CD14-positive monocyte (primary cell): ENCODE measurements at regions not wholly inside any gene's neighbourhood (a gene's known extent, or its start where the extent isn't known, plus 50 kb on each side); places are given as distances from the start of the nearest gene placed in this dataset.
A peak's percentile ranks its signal among the peaks of the same experiment; 100 is the strongest.

ENCODE experiments used
- DNase-seq, 3 donors: peaks; one replicate each; pipeline ENCODE4 v3.0.0-alpha.2; 2011 to 2022
- H2AFZ ChIP-seq: 2 replicates; pipeline ENCODE4 v1.6.0; 2012; ENCODE audit warnings: mild to moderate bottlenecking, low read depth, low read length, inconsistent platforms; ENCODE audit not compliant: insufficient read depth, poor library complexity, severe bottlenecking
- H3K27ac ChIP-seq, 2 donors: 1 replicate in 1 of 2; 2 replicates in 1 of 2; pipeline ENCODE4 v1.5.1; 2012 to 2013; ENCODE audit warnings: low read length in 2 of 2, control low read depth in 1 of 2, inconsistent platforms in 1 of 2, low read depth in 1 of 2, mild to moderate bottlenecking in 1 of 2
- H3K27me3 ChIP-seq, 2 donors: one replicate each; pipeline versions ENCODE4 v1.6.0 to v1.6.1; 2011 to 2013; ENCODE audit warnings: low read length in 2 of 2; ENCODE audit not compliant: control insufficient read depth in 2 of 2, insufficient read depth in 2 of 2
- H3K36me3 ChIP-seq, 2 donors: replicated peaks in 1 of 2; 1 replicate in 1 of 2; 2 replicates in 1 of 2; pipeline versions ENCODE4 v1.5.1 to v1.6.1; 2012 to 2013; ENCODE audit warnings: low read length in 2 of 2, control low read depth in 1 of 2, inconsistent platforms in 1 of 2, mild to moderate bottlenecking in 1 of 2; ENCODE audit not compliant: insufficient read depth in 2 of 2, control insufficient read depth in 1 of 2
- H3K4me1 ChIP-seq, 2 donors: 1 replicate in 1 of 2; 2 replicates in 1 of 2; pipeline versions ENCODE4 v1.5.1 to v1.6.1; 2012 to 2013; ENCODE audit warnings: low read length in 2 of 2, control low read depth in 1 of 2, inconsistent platforms in 1 of 2, mild to moderate bottlenecking in 1 of 2, moderate library complexity in 1 of 2; ENCODE audit not compliant: insufficient read depth in 2 of 2, control insufficient read depth in 1 of 2
- H3K4me2 ChIP-seq: replicated peaks from 2 replicates; pipeline ENCODE3; 2012; ENCODE audit warnings: low read length, moderate library complexity, mild to moderate bottlenecking; ENCODE audit not compliant: poor library complexity, severe bottlenecking; ENCODE audit errors: extremely low read depth
- H3K4me3 ChIP-seq, 3 experiments: fragments of 200-600 bp in 1 of 3; sonication (generic) in 1 of 3; replicated peaks in 1 of 3; 1 replicate in 2 of 3; 2 replicates in 1 of 3; pipeline ENCODE4 v1.5.1; 2011 to 2013; ENCODE audit warnings: low read length in 3 of 3, mild to moderate bottlenecking in 3 of 3, control low read depth in 2 of 3, low read depth in 2 of 3, inconsistent platforms in 1 of 3, moderate library complexity in 1 of 3
- H3K79me2 ChIP-seq: 2 replicates; pipeline ENCODE4 v1.6.0; 2012; ENCODE audit warnings: mild to moderate bottlenecking, control low read depth, inconsistent platforms, low read length, moderate library complexity; ENCODE audit not compliant: insufficient read depth
- H3K9ac ChIP-seq: 2 replicates; pipeline ENCODE4 v1.6.0; 2017; ENCODE audit warnings: low read length, mild to moderate bottlenecking; ENCODE audit not compliant: insufficient read depth, poor library complexity, severe bottlenecking
- H3K9me3 ChIP-seq, 2 donors: replicated peaks in 1 of 2; 1 replicate in 1 of 2; 2 replicates in 1 of 2; pipeline versions ENCODE4 v1.5.1 to v1.6.1; 2012 to 2013; ENCODE audit warnings: low read length in 2 of 2, control low read depth in 1 of 2; ENCODE audit not compliant: control insufficient read depth in 1 of 2, insufficient read depth in 1 of 2
- H4K20me1 ChIP-seq: 2 replicates; pipeline ENCODE4 v1.6.0; 2012; ENCODE audit warnings: mild to moderate bottlenecking, low read length, control low read depth, moderate library complexity; ENCODE audit not compliant: insufficient read depth
- H3K27ac Mint-ChIP-seq, 7 donors: one replicate each; pipeline ENCODE4 v1.8.0; 2020; ENCODE audit warnings: mild to moderate bottlenecking in 7 of 7, mixed read lengths in 7 of 7, moderate library complexity in 6 of 7, inconsistent platforms in 2 of 7
- H3K27me3 Mint-ChIP-seq, 3 donors: one replicate each; pipeline ENCODE4 v1.8.0; 2021 to 2022; ENCODE audit warnings: low read depth in 3 of 3, mild to moderate bottlenecking in 3 of 3, mixed read lengths in 3 of 3, moderate library complexity in 3 of 3, inconsistent platforms in 1 of 3
- H3K36me3 Mint-ChIP-seq, 2 donors: one replicate each; pipeline ENCODE4 v1.8.0; 2020; ENCODE audit warnings: mixed read lengths in 2 of 2, inconsistent platforms in 1 of 2, mild to moderate bottlenecking in 1 of 2
- H3K4me1 Mint-ChIP-seq: one replicate; pipeline ENCODE4 v1.8.0; 2020; ENCODE audit warnings: mild to moderate bottlenecking, mixed read lengths
- H3K4me3 Mint-ChIP-seq, 2 donors: one replicate each; pipeline ENCODE4 v1.8.0; 2020; ENCODE audit warnings: mild to moderate bottlenecking in 2 of 2, mixed read lengths in 2 of 2, moderate library complexity in 1 of 2
- H3K9me3 Mint-ChIP-seq, 7 donors: one replicate each; pipeline ENCODE4 v1.8.0; 2020 to 2022; ENCODE audit warnings: mixed read lengths in 7 of 7, mild to moderate bottlenecking in 6 of 7, moderate library complexity in 6 of 7, inconsistent platforms in 2 of 7
- WGBS: methylation state at CpG from one replicate; pipeline ENCODE4 v1.1.5; 2013; ENCODE audit warnings: missing lambda C conversion rate; ENCODE audit not compliant: insufficient coverage; 5-methylcytosine and 5-hydroxymethylcytosine counted together
- intact Hi-C, 2 donors: fragments of 100-400 bp; cut with micrococcal nuclease; formaldehyde crosslinking; loops; one replicate each; pipeline versions ENCODE4 v1.15.0 to v1.15.1; 2023
- TF ChIP-seq, protein P1 (sequence below): fragments of 200-600 bp; IDR thresholded peaks from one replicate; pipeline ENCODE4 v1.8.0; 2022; ENCODE audit warnings: antibody characterized with exemption, mild to moderate bottlenecking

DNA sequence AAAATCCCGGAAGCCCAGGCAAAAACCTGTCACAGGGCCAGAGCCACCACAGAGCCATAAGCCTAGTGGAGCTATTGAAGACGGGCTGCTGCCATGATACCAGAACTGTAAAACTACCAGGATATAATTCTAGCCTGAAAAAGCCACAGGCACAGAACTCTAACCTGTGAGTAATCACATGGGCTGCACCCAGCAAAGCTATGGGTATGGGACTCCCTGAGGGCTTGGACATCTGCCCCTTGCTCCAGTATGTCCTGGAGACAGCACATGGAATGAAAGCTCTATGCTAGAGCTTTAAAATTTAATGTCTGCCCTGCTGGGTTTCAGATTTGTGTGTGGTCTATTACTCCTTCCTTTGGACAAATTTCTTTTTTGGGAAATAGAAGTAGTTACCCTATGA lies 2183.6 kb upstream of the CELF4 start:
- Histone ChIP-seq H4K20me1 (no peaks in the 10 kb centered on the region), H3K36me3 (no peaks in the 10 kb centered on the region), H3K4me2 (no peak overlapping the region), H3K9ac (no peak overlapping the region), H3K79me2 (no peaks in the 10 kb centered on the region), H3K27ac (no peak overlapping the region), H3K4me3 (no peak overlapping the region), H3K9me3 (peaks cover 0 to 20% of the 10 kb centered on the region in 2 donors), H3K27me3 (no peaks in the 10 kb centered on the region), H2AFZ (no peak overlapping the region), H3K4me1 (no peaks in the 10 kb centered on the region)
- WGBS, result 93% methylated on average over 2 of the region's 2 CpGs
- H3K4me3 Mint-ChIP-seq, result no peak overlapping the region
- no peaks in the 10 kb centered on the region for H3K27me3 Mint-ChIP-seq
- H3K27ac Mint-ChIP-seq, result no peak overlapping the region
- TF ChIP-seq, protein P1, sequence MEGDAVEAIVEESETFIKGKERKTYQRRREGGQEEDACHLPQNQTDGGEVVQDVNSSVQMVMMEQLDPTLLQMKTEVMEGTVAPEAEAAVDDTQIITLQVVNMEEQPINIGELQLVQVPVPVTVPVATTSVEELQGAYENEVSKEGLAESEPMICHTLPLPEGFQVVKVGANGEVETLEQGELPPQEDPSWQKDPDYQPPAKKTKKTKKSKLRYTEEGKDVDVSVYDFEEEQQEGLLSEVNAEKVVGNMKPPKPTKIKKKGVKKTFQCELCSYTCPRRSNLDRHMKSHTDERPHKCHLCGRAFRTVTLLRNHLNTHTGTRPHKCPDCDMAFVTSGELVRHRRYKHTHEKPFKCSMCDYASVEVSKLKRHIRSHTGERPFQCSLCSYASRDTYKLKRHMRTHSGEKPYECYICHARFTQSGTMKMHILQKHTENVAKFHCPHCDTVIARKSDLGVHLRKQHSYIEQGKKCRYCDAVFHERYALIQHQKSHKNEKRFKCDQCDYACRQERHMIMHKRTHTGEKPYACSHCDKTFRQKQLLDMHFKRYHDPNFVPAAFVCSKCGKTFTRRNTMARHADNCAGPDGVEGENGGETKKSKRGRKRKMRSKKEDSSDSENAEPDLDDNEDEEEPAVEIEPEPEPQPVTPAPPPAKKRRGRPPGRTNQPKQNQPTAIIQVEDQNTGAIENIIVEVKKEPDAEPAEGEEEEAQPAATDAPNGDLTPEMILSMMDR, result no peak
- peaks cover 0 to 8% (median 2%) of the 10 kb centered on the region in 7 donors for H3K9me3 Mint-ChIP-seq
- peaks cover 0 to 12% of the 10 kb centered on the region in 2 donors for H3K36me3 Mint-ChIP-seq
- no peaks in the 10 kb centered on the region for H3K4me1 Mint-ChIP-seq
- intact Hi-C loops, result no loop called here
- DNase-seq, result no peak

DNA sequence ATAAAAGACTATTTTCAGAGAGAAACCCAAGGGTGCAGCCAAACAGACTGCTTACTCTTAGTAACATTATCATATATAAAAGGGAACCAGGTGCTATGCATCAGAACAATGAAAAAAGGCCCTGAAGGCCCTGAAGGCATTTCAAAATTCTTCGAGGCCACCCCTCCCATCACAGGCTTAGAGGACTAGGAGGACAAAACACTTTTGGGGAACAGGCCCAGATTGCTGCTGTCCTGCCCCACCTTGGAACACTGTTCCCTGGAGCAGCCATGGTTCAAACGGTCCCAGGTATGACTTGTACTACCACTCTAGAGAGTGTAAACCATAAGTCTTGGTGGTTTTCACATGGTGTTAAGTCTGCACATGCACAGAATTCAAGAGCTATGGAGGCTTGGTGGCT lies 2183.1 kb upstream of the CELF4 start:
- H3K27me3 ChIP-seq, result no peaks in the 10 kb centered on the region
- no peak for DNase-seq
- Mint-ChIP-seq H3K27ac (peak overlapping the region in 1 of 7 donors; percentile 18), H3K4me3 (no peak overlapping the region), H3K36me3 (peaks cover 0 to 8% of the 10 kb centered on the region in 2 donors), H3K27me3 (no peaks in the 10 kb centered on the region), H3K9me3 (peaks cover 0 to 6% (median 0%) of the 10 kb centered on the region in 7 donors), H3K4me1 (no peaks in the 10 kb centered on the region)
- no peak overlapping the region for H3K27ac ChIP-seq
- H3K79me2 ChIP-seq, result no peaks in the 10 kb centered on the region
- H3K4me2 ChIP-seq, result no peak overlapping the region
- no peak overlapping the region for H2AFZ ChIP-seq
- H3K9ac ChIP-seq, result no peak overlapping the region
- H4K20me1 ChIP-seq, result no peaks in the 10 kb centered on the region
- 100% methylated on average over 1 of the region's 2 CpGs for WGBS
- no peak overlapping the region for H3K4me3 ChIP-seq
- TF ChIP-seq, protein P1, result no peak
- H3K36me3 ChIP-seq, result no peaks in the 10 kb centered on the region
- H3K4me1 ChIP-seq, result no peaks in the 10 kb centered on the region
- intact Hi-C loops, result no loop called here
- peaks cover 0 to 16% of the 10 kb centered on the region in 2 donors for H3K9me3 ChIP-seq
